ENCODE measurements at regions not wholly inside any gene's neighbourhood (a gene's known extent, or its start where the extent isn't known, plus 50 kb on each side); places are given as distances from the start of the nearest gene placed in this dataset.
A peak's percentile ranks its signal among the peaks of the same experiment; 100 is the strongest.

GRCh38 chr9:6703898-6704639 is 53.7 kb upstream of the KDM4C start:
- Mint-ChIP-seq H3K36me3 (ENCODE audit: low read depth) (peaks cover 7% of the 10 kb centered on the region), H3K4me1 (ENCODE audit: low read depth) (peaks cover 21% of the 10 kb centered on the region), H3K9me3 (peaks cover 6% of the 10 kb centered on the region), H3K27ac (peak overlapping the region; percentile 96), H3K27me3 (no peaks in the 10 kb centered on the region), H3K4me3 (peak overlapping the region; percentile 79)
- DNase-seq = peak; percentile 91

GRCh38 chr9:6702707-6703106 is 55.1 kb upstream of the KDM4C start:
- Mint-ChIP-seq H3K36me3 (ENCODE audit: low read depth) (peaks cover 7% of the 10 kb centered on the region), H3K27ac (peak overlapping the region; percentile 96), H3K9me3 (peaks cover 3% of the 10 kb centered on the region), H3K4me1 (ENCODE audit: low read depth) (peaks cover 21% of the 10 kb centered on the region), H3K27me3 (no peaks in the 10 kb centered on the region), H3K4me3 (peak overlapping the region; percentile 79)
- no peak for DNase-seq

- H3K27ac Mint-ChIP-seq = no peak overlapping the region
- H3K36me3 Mint-ChIP-seq (ENCODE audit: low read depth) = no peaks in the 10 kb centered on the region
These were observed 50.6 kb upstream of the GLDC start for GRCh38 chr9:6696178-6696577.

GRCh38 chr9:6695121-6695814 is 49.7 kb upstream of the GLDC start:
- Mint-ChIP-seq H3K27me3 (no peaks in the 10 kb centered on the region), H3K36me3 (ENCODE audit: low read depth) (no peaks in the 10 kb centered on the region), H3K4me3 (no peak overlapping the region), H3K9me3 (no peaks in the 10 kb centered on the region), H3K27ac (no peak overlapping the region), H3K4me1 (ENCODE audit: low read depth) (no peaks in the 10 kb centered on the region)
- DNase-seq = no peak

More at GRCh38 chr9:6696178-6696577, 50.6 kb upstream of the GLDC start:
- H3K4me3 Mint-ChIP-seq = no peak overlapping the region
- no peaks in the 10 kb centered on the region for H3K4me1 Mint-ChIP-seq (ENCODE audit: low read depth)
- no peaks in the 10 kb centered on the region for H3K9me3 Mint-ChIP-seq
- no peak for DNase-seq
- H3K27me3 Mint-ChIP-seq = no peaks in the 10 kb centered on the region

Measured in activated T-cell treated with anti-CD3 and anti-CD28 coated beads, Interleukin-2, amount 50 U/mL, for 24 hours (primary cell).